Ovary (tissue), 7 donors: ENCODE measurements at regions not wholly inside any gene's neighbourhood (a gene's known extent, or its start where the extent isn't known, plus 50 kb on each side); places are given as distances from the start of the nearest gene placed in this dataset.

Source experiments
- DNase-seq, 5 donors: peaks; one replicate each; pipeline ENCODE4 v3.0.0-alpha.2; 2019 to 2020
- H3K27ac ChIP-seq, 2 donors: fragments of 200-600 bp; one replicate each; pipeline versions ENCODE4 v1.5.1 to v1.8.0; 2019 to 2022
- H3K27me3 ChIP-seq: fragments of 200-600 bp; one replicate; pipeline ENCODE4 v1.8.0; 2022
- H3K36me3 ChIP-seq: fragments of 200-600 bp; sonication (generic); one replicate; pipeline ENCODE4 v1.5.1; 2019
- H3K4me1 ChIP-seq: one replicate; pipeline ENCODE4 v1.8.1; 2013; ENCODE audit warnings: mild to moderate bottlenecking, moderate library complexity; ENCODE audit not compliant: insufficient read depth
- H3K4me3 ChIP-seq: fragments of 200-600 bp; sonication (generic); one replicate; pipeline ENCODE4 v1.5.1; 2017
- H3K9me3 ChIP-seq, 2 donors: fragments of 200-600 bp in 1 of 2; sonication (generic) in 1 of 2; one replicate each; pipeline versions ENCODE4 v1.5.1 to v1.8.1; 2013 to 2019; ENCODE audit warnings: mild to moderate bottlenecking in 1 of 2, moderate library complexity in 1 of 2
- CTCF ChIP-seq, 3 donors: fragments of 450-650 bp in 2 of 3; fragments of 200-600 bp in 1 of 3; IDR thresholded peaks; one replicate each; pipeline versions ENCODE4 v1.5.1 to v1.8.0; 2016 to 2022; ENCODE audit warnings: antibody characterized with exemption in 3 of 3, mild to moderate bottlenecking in 1 of 3
- EP300 ChIP-seq: sonication (generic); formaldehyde crosslinking; IDR thresholded peaks from one replicate; pipeline ENCODE4 v1.6.1; 2017; ENCODE audit warnings: antibody characterized with exemption
- POLR2A ChIP-seq: fragments of 450-650 bp; IDR thresholded peaks from one replicate; pipeline ENCODE4 v1.6.1; 2017; ENCODE audit warnings: antibody characterized with exemption, mild to moderate bottlenecking, moderate library complexity
- WGBS, 3 donors: extraction: QIAGEN DNeasy Blood & Tissue Kit in 1 of 3; methylation state at CpG; one replicate each; pipeline versions ENCODE4 v1.1.5 to v1.1.7; 2013 to 2017; 5-methylcytosine and 5-hydroxymethylcytosine counted together
- intact Hi-C, 4 donors: fragments of 100-400 bp; cut with DNase I; formaldehyde crosslinking; loops; one replicate each; pipeline versions ENCODE4 v1.11.0 to v1.15.1; 2022 to 2023
- donor health status: DM: no; HTN: no; CAD: no; lungs with moderate emphysema.
- donor health status: DM: no; HTN: no; CAD: no.
- donor health status: Bipolar disorder and iron deficiency.
- donor health status: DM: no; HTN: no; CAD: no.
- donor health status: DM: yes; HTN: yes; CAD: no.

- no peak for DNase-seq
- intact Hi-C loops, result no loop called here
- no peaks in the 10 kb centered on the region for H3K4me1 ChIP-seq
- no peaks in the 10 kb centered on the region for H3K27me3 ChIP-seq
- WGBS, 3 donors, result 20 to 25% (median 20%) methylated on average over 20 of the region's 20 CpGs
- no peak overlapping the region for H3K27ac ChIP-seq
- TF ChIP-seq EP300, result no peak
- TF ChIP-seq CTCF (IDR thresholded peaks at IDR 0.05), result no peak
- no peak for TF ChIP-seq POLR2A
- H3K36me3 ChIP-seq, result no peaks in the 10 kb centered on the region
- peak overlapping the region; percentile 29 for H3K4me3 ChIP-seq
- no peaks in the 10 kb centered on the region for H3K9me3 ChIP-seq
These were observed 326.0 kb upstream of the F9 start for GRCh38 chrX:139204571-139204897.

- DNase-seq, result peak in 4 of 5 donors; percentile 11 to 46 (median 20)
- Histone ChIP-seq H3K4me1 (no peaks in the 10 kb centered on the region), H3K27me3 (no peaks in the 10 kb centered on the region), H3K36me3 (no peaks in the 10 kb centered on the region), H3K27ac (no peak overlapping the region), H3K9me3 (no peaks in the 10 kb centered on the region), H3K4me3 (peak overlapping the region; percentile 29)
- intact Hi-C loops, result no loop called here
- WGBS, 3 donors, result 25 to 37% (median 25%) methylated on average over 77 to 99 of the region's 99 CpGs
- no peak for TF ChIP-seq CTCF (IDR thresholded peaks at IDR 0.05)
- no peak for TF ChIP-seq POLR2A
- no peak for TF ChIP-seq EP300
These were observed 326.6 kb upstream of the F9 start for GRCh38 chrX:139203651-139204570.

- Histone ChIP-seq H3K4me3 (no peak overlapping the region), H3K36me3 (no peaks in the 10 kb centered on the region), H3K27ac (no peak overlapping the region), H3K9me3 (no peaks in the 10 kb centered on the region), H3K4me1 (no peaks in the 10 kb centered on the region), H3K27me3 (no peaks in the 10 kb centered on the region)
- no peak for DNase-seq
- TF ChIP-seq EP300 (no peak), POLR2A (no peak), CTCF (IDR thresholded peaks at IDR 0.05) (no peak)
- intact Hi-C loops, result no loop called here
- 26 to 36% (median 30%) methylated on average over 34 of the region's 34 CpGs for WGBS, 3 donors
These were observed 327.7 kb upstream of the F9 start for GRCh38 chrX:139202742-139203420.

GRCh38 chrX:139201924-139202323 is 328.6 kb upstream of the F9 start:
- Histone ChIP-seq H3K27ac (no peak overlapping the region), H3K9me3 (no peaks in the 10 kb centered on the region), H3K4me3 (no peak overlapping the region), H3K4me1 (no peaks in the 10 kb centered on the region), H3K36me3 (no peaks in the 10 kb centered on the region), H3K27me3 (no peaks in the 10 kb centered on the region)
- TF ChIP-seq POLR2A (no peak), CTCF (IDR thresholded peaks at IDR 0.05) (no peak), EP300 (no peak)
- DNase-seq, result no peak
- 48 to 55% (median 52%) methylated on average over 4 of the region's 4 CpGs for WGBS, 3 donors
- intact Hi-C loops, result no loop called here
